ENCODE measurements at regions not wholly inside any gene's neighbourhood (a gene's known extent, or its start where the extent isn't known, plus 50 kb on each side); places are given as distances from the start of the nearest gene placed in this dataset.
"Not testable (repeated sequence)": the region's sequence is repeated elsewhere in the genome, so short reads cannot be mapped to it uniquely, and the experiment has no call there.

DNA sequence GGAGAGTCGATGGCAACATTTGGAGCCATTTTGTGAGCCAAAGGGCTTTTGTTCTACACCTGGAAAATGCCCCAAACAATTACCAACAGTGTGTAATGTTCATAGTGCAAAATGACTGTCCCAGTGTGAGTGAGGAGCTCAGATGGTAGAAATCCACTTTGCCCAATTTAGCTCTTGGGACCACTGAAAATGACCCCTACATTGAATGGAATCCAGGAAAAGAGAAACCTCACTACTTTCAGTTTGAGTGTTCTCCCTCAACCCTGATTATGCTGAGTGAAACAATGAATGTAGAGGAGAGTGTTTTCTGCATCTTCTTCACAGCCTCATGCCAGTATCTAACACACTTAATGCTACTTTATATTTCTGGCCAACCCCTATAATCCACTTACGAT is 84.9 kb upstream of the NRN1 start:
- no peak for DNase-seq (ENCODE audit: low spot score)

DNA sequence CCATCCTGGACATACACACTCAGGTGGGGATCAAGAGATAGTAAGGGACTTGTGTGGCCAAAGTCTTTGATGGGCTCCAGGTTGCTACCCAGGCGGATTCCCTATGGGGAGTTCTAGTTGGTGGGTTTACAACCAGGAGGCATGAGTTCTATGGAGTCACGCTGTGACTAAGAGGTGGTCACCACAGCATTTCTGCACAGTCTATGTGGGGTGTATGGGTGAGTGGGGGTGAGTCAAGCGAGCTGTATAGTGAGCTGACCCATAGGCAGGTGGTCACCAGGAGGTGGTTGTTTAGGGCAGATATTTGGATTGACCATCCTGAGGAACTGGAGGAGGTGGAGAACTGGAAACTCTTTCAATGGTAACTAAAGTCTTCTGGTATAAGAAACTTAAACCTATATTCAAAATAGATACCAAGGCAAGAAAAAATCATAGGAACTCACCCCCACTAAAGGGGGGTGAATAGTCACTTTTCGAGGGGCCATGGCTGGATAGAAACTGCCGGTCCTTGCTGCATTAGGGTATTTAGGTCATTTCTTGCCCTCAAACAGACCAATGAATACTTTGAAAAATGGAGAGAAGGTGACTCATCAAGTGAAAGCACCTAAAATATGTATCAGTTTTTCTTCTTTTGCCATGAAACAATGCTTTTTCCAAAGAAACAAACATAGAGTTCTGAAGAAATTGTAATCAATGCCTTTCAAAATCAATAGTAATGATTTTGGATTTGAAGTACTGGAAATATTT is 84.3 kb upstream of the NRN1 start:
- DNase-seq (ENCODE audit: low spot score) = no peak

DNA sequence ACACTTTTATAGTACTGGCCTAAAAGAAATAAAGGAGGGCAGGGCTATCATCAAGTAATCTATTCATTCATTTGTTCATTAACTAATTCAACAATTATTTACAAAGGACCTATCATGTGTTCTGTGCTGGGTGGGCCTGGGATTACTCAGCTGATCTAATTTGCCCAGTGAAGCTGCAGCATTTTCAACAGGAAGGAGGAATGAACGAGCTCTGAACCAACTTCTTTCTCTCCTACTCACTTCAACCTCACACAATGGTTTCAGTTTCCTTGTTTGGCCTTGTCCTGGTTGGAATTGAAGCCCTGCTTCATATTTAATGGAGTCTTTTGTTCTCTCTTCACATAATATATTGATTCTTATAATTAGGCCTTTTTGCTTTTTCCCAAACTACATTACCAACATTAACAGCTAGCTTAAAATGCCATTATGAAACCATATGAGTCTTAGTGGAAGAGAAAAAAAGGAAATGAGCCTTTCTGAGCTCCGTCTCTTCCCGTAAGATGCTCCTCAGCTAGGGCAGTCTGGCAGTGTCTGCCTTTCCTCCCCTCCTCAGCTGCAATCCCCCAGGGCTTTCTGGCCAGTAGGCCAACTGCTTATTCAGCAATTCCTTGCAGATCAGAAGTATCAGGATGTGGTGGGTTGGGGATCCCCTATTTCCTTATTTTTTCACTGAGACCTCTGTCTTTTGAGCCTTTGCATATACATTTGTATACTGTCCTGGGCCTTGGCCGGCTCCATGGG is 79.4 kb upstream of the NRN1 start:
- DNase-seq (ENCODE audit: low spot score) = no peak

DNA sequence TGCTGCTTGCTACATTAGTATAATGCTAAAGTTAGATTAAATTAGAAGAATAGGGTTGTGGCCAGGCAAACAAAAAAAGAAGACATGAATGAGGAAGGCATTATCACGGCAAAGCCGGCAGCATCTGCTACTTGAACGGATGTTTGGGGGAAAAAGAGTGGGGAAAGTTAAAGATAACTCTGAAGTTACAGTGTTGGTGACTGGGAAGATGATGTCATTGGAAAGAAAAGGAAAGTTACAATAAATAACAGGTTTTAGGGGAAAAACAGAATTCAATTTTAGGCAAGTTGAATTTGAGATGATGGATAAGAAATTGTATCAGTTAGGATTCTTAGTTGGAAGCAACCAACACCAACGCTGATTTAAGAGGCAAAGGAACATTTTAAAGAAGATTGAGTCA is 74.2 kb upstream of the NRN1 start:
- DNase-seq (ENCODE audit: low spot score) = no peak

DNA sequence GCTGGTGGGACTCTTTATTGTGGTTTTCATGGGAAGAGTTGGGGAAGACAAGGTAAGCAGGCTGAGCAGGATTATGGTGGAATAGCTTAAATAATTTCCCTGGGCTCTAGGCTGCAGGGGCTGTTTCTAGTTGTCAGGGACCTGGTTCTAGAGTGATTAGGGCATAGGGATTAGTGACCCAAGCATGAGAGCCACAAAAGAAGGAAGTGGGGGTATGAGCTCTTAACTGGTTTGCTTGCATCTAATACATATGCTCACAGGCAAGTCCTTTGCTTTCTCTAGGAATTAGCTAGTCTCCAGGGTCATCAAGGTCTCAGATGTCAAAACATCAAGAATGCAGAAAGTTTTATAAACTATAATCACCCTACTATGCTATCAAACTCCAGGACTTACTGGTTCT is 67.5 kb upstream of the NRN1 start:
- DNase-seq (ENCODE audit: low spot score) = no peak

DNA sequence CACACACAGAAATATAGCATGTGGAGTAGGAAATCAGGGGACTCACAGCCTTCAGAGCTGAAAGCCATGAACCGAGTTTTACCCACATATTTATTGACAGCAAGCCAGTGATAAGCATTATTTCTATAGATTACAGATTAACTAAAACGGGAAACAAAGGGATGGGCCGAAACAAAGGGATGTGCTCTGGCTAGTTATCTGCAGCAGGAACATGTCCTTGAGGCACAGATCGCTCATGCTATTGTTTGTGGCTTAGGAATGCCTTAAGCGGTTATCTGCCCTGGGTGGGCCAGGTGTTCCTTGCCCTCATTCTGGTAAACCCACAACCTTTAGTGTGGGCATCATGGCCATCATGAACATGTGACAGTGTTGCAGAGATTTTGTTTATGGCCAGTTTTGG is 61.4 kb upstream of the NRN1 start:
- not testable (repeated sequence) for DNase-seq (ENCODE audit: low spot score)

DNA sequence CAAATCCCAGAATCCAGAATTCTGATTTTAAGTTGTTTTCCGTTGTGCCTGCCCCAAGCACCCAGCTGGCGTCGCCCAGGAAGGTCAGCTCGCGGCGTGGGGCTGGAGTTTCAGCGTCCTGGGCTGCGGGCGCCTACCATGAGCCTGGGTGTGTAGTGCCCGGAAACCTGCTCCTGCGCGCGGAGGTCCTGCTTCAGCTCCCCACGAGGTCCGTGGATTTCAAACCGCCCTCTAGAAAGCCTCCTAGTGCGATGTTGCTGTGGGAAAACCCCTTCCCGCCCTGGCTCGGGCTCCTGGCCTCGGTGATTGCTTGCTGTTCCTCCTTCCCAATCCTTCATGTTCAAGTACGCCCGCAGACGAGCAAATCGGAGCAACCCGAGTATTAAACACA is 51.3 kb upstream of the NRN1 start:
- no peak for DNase-seq (ENCODE audit: low spot score)

DNA sequence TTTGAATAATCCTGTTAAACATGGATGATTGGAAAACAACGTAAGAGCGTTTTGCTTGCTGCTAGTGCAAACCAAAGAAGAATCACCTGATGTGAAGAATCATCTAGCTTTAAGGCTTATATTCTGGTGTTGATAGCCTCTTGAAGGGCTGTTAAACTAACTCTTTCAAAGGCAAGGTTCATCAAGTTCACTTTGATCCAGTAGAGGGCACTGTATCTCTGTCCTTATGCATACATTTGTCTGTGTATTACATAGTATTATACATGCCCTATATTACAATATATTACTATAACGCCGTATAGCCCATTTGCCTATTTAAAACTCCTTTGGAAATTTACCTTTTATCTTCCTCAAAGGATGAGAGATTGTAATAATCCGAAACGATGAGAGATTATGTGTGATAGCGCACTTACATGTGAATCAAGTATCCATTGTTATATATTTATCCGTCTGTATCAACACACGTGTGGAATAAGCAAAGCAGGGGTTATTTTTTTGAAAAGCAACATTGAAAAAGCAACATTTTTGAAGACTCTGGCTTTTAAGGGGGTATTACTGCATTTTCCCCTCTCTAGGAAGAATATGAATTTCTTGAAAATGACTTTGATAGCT is 50.8 kb upstream of the NRN1 start:
- DNase-seq (ENCODE audit: low spot score) = peak; percentile 27

Data from CD4-positive, alpha-beta T cell treated with Interleukin-2 at 100 ng/mL for 4 hours (primary cell).